Uterus (tissue), 2 donors: ENCODE measurements at regions not wholly inside any gene's neighbourhood (a gene's known extent, or its start where the extent isn't known, plus 50 kb on each side); places are given as distances from the start of the nearest gene placed in this dataset.

Experiments
- POLR2A ChIP-seq, 2 donors: fragments of 450-650 bp; IDR thresholded peaks; one replicate each; pipeline ENCODE4 v1.6.1; 2016; ENCODE audit warnings: antibody characterized with exemption in 2 of 2, mild to moderate bottlenecking in 1 of 2, moderate library complexity in 1 of 2
- TF ChIP-seq, protein P1 (sequence below), 4 experiments: fragments of 200-600 bp in 2 of 4; fragments of 450-650 bp in 2 of 4; sonication (generic) in 2 of 4; IDR thresholded peaks; one replicate each; pipeline ENCODE4 v1.5.1; 2016 to 2019; ENCODE audit warnings: antibody characterized with exemption in 4 of 4, mild to moderate bottlenecking in 2 of 4, moderate library complexity in 1 of 4

- TF ChIP-seq, protein P1, sequence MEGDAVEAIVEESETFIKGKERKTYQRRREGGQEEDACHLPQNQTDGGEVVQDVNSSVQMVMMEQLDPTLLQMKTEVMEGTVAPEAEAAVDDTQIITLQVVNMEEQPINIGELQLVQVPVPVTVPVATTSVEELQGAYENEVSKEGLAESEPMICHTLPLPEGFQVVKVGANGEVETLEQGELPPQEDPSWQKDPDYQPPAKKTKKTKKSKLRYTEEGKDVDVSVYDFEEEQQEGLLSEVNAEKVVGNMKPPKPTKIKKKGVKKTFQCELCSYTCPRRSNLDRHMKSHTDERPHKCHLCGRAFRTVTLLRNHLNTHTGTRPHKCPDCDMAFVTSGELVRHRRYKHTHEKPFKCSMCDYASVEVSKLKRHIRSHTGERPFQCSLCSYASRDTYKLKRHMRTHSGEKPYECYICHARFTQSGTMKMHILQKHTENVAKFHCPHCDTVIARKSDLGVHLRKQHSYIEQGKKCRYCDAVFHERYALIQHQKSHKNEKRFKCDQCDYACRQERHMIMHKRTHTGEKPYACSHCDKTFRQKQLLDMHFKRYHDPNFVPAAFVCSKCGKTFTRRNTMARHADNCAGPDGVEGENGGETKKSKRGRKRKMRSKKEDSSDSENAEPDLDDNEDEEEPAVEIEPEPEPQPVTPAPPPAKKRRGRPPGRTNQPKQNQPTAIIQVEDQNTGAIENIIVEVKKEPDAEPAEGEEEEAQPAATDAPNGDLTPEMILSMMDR (IDR thresholded peaks at IDR 0.05): no peak
- TF ChIP-seq POLR2A (IDR thresholded peaks at IDR 0.05): no peak
Observed at GRCh38 chr10:64344211-64344610, 823.0 kb downstream of the REEP3 start.
